ENCODE measurements at regions not wholly inside any gene's neighbourhood (a gene's known extent, or its start where the extent isn't known, plus 50 kb on each side); places are given as distances from the start of the nearest gene placed in this dataset.

DNA sequence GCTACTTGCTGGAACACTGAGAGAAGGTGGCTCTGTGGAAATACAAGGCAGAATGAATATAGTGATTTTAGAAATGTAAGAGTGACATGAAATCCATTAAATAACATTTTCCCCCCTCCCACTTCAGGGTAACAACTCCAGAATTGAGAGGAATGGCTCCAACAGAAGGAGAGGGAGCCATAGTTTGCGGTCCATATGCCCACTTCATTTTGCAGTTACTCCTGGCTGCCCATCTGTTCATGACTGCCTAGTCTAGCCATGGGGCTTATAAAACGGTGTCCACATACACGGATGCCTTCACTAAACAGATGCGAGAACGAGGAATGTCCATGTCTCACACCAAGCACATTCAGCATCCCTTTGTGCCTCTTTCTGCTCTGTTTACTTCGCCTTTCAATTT, 186.7 kb downstream of the TMEM38B start:
- H3K79me1 ChIP-seq (ENCODE audit: low read depth, low read length) = no peaks in the 10 kb centered on the region
- ChIA-PET POLR2A (ENCODE audit: partially characterized antibody) (interaction anchor here (1.2 kb wide), 1 partner anchor 30 kb away, joined by 3 read pairs; no protein-coding TSS in a partner anchor), CTCF (ENCODE audit: partially characterized antibody) (interaction anchor here (0.6 to 10.0 kb wide), 32 partner anchors 8 to 433 kb away, joined by 3 to 129 read pairs (median 4); no protein-coding TSS in a partner anchor)
- no peak overlapping the region for H3K9ac ChIP-seq (replicated peaks in 1 of 4; ENCODE audit: extremely low read depth in 1 of 4, low read depth in 3 of 4, low read length in 3 of 4)
- no peaks in the 10 kb centered on the region for H3K36me3 ChIP-seq (ENCODE audit: control insufficient read depth in 2 of 4, insufficient read depth in 4 of 4, low read length in 3 of 4)
- no peaks in the 10 kb centered on the region for H3K9me3 ChIP-seq (ENCODE audit: insufficient read depth in 2 of 2, low read depth in 1 of 2, low read length in 1 of 2)
- H4K8ac ChIP-seq (ENCODE audit: extremely low read depth, insufficient read depth, low read length) = no peak overlapping the region
- no peak overlapping the region for H2BK12ac ChIP-seq (ENCODE audit: low read depth, low read length)
- no peak overlapping the region for H3K4me3 ChIP-seq (ENCODE audit: extremely low read depth in 1 of 4, insufficient read depth in 2 of 4, low read depth in 3 of 4, low read length in 4 of 4)
- H3K27me3 ChIP-seq (replicated peaks in 1 of 4; ENCODE audit: control insufficient read depth in 3 of 4, extremely low read depth in 1 of 4, insufficient read depth in 3 of 4, low read length in 3 of 4) = no peaks in the 10 kb centered on the region
- no peak overlapping the region for H3K56ac ChIP-seq (replicated peaks; ENCODE audit: insufficient read length, low read depth, low read length)
- H4K5ac ChIP-seq (ENCODE audit: insufficient read length, low read depth, low read length) = no peak overlapping the region
- H4K91ac ChIP-seq (replicated peaks; ENCODE audit: insufficient read length, low read length) = no peak overlapping the region
- no peaks in the 10 kb centered on the region for H3K4me1 ChIP-seq (replicated peaks in 1 of 4; ENCODE audit: control insufficient read depth in 3 of 4, insufficient read depth in 4 of 4, low read length in 3 of 4)
- 86% methylated on average over 6 of the region's 6 CpGs; no CpG with 5 or more reads in 1 of the 2 experiments for WGBS, 2 experiments (ENCODE audit: extremely low coverage in 1 of 2, insufficient coverage in 1 of 2, insufficient read length in 1 of 2, insufficient replicate concordance in 2 of 2, low coverage in 1 of 2, low lambda C conversion rate in 2 of 2, missing lambda C conversion rate in 1 of 2)
- 0 out of 2 replicates have a peak overlapping the region, but pooled peaks have one; percentile 40 for H2BK15ac ChIP-seq (ENCODE audit: low read length)
- no peak overlapping the region for H2BK20ac ChIP-seq (ENCODE audit: low read length)
- no peaks in the 10 kb centered on the region for H4K20me1 ChIP-seq (replicated peaks in 1 of 2; ENCODE audit: control insufficient read depth in 1 of 2, insufficient read depth in 2 of 2, low read length in 2 of 2)
- no peak overlapping the region for H3K27ac ChIP-seq (ENCODE audit: low read depth, low read length)
- TF ChIP-seq BACH1 (IDR thresholded peaks at IDR 0.05; ENCODE audit: low read length) (no peak), KDM1A (IDR thresholded peaks at IDR 0.05; ENCODE audit: borderline replicate concordance, low read length) (no peak), FOSL1 (IDR thresholded peaks at IDR 0.05; ENCODE audit: insufficient read depth, low read depth, low read length) (no peak)
- H2AK5ac ChIP-seq (ENCODE audit: low read depth, low read length) = no peak overlapping the region
- peak overlapping the region; percentile 36; the same call in 1 of the 2 replicates for H2AFZ ChIP-seq (ENCODE audit: low read length)
- FAIRE-seq (no peak), DNase-seq (ENCODE audit: low read depth in 1 of 2, low spot score in 2 of 2) (no peak)
- H2BK120ac ChIP-seq (replicated peaks; ENCODE audit: low read depth, low read length) = no peak overlapping the region
- H3K18ac ChIP-seq (ENCODE audit: extremely low read depth, low read length) = no peak overlapping the region
- H3K4ac ChIP-seq (replicated peaks; ENCODE audit: insufficient read length, low read depth, low read length) = no peak overlapping the region
- no peaks in the 10 kb centered on the region for H3K79me2 ChIP-seq (ENCODE audit: control insufficient read depth in 1 of 2, insufficient read depth in 2 of 2, low read length in 2 of 2)
- H3K23me2 ChIP-seq (ENCODE audit: low read depth, low read length) = no peaks in the 10 kb centered on the region
- H3K23ac ChIP-seq (ENCODE audit: insufficient read length) = no peak overlapping the region
- no peak overlapping the region for H2BK5ac ChIP-seq (ENCODE audit: low read depth, low read length)
- no peak overlapping the region for H3K14ac ChIP-seq (ENCODE audit: insufficient read length)
- H3K4me2 ChIP-seq (ENCODE audit: insufficient read depth in 1 of 2, low read depth in 2 of 2, low read length in 2 of 2) = no peak overlapping the region

All from H1 (cell line).